IMR-90 (cell line): ENCODE measurements at regions not wholly inside any gene's neighbourhood (a gene's known extent, or its start where the extent isn't known, plus 50 kb on each side); places are given as distances from the start of the nearest gene placed in this dataset.
"Not testable (repeated sequence)": the region's sequence is repeated elsewhere in the genome, so short reads cannot be mapped to it uniquely, and the experiment has no call there.

ENCODE experiments used
- ATAC-seq: fragments of 200-7000 bp; cut with Tn5 transposase; 2 replicates; pipeline ENCODE4 v1.9.1; 2020; ENCODE audit warnings: low read depth, mild to moderate bottlenecking, moderate library complexity
- BruUV-seq: library from RNA; stranded (reverse); fragments of 400-500 nt; replicated peaks from 2 replicates; lab custom pipeline; 2021; lab: Mats Ljungman, UMichigan
- CTCF ChIA-PET: fragments of 300-600 bp; formaldehyde crosslinking; extraction: SDS; loops from one replicate; lab custom pipeline; 2021; ENCODE audit warnings: antibody characterized with exemption; lab: Yijun Ruan, JAX
- POLR2A ChIA-PET: fragments of 300-600 bp; sonication (Branson Sonifier 250); formaldehyde crosslinking; loops from one replicate; lab custom pipeline; 2022; ENCODE audit warnings: antibody characterized with exemption; ENCODE audit not compliant: unreplicated experiment; lab: Charles Lee
- DNase-seq: peaks from one replicate; pipeline ENCODE4 v3.0.0; 2013
- H2AFZ ChIP-seq: replicated peaks from 2 replicates; pipeline ENCODE3; 2013; ENCODE audit warnings: low read length, mild to moderate bottlenecking; ENCODE audit not compliant: poor library complexity
- H2AK5ac ChIP-seq: 2 replicates; pipeline ENCODE4 v1.6.1; 2013; ENCODE audit warnings: low read depth, low read length, inconsistent platforms
- H2AK9ac ChIP-seq: replicated peaks from 2 replicates; pipeline ENCODE3; 2013; ENCODE audit warnings: mild to moderate bottlenecking, low read depth, low read length, moderate library complexity; ENCODE audit not compliant: poor library complexity
- H2BK120ac ChIP-seq: 2 replicates; pipeline ENCODE4 v1.6.1; 2013; ENCODE audit warnings: low read depth, low read length, inconsistent platforms
- H2BK15ac ChIP-seq: 3 replicates; pipeline ENCODE4 v1.6.1; 2013; ENCODE audit warnings: low read depth, low read length, inconsistent platforms
- H2BK20ac ChIP-seq: 2 replicates; pipeline ENCODE4 v1.6.1; 2013; ENCODE audit warnings: low read depth, mild to moderate bottlenecking, inconsistent platforms, low read length, moderate library complexity
- H2BK5ac ChIP-seq: 2 replicates; pipeline ENCODE4 v1.6.1; 2013; ENCODE audit warnings: mild to moderate bottlenecking, low read depth, low read length, inconsistent platforms; ENCODE audit not compliant: poor library complexity, severe bottlenecking
- H3K14ac ChIP-seq: replicated peaks from 2 replicates; pipeline ENCODE4 v1.6.1; 2013; ENCODE audit warnings: low read depth, low read length, inconsistent platforms
- H3K18ac ChIP-seq: 2 replicates; pipeline ENCODE4 v1.6.1; 2013; ENCODE audit warnings: low read depth, low read length, control low read depth
- H3K23ac ChIP-seq: 2 replicates; pipeline ENCODE4 v1.6.1; 2013; ENCODE audit warnings: low read depth, low read length, inconsistent platforms
- H3K27ac ChIP-seq: 2 replicates; pipeline ENCODE4 v1.5.1; 2013; ENCODE audit warnings: mild to moderate bottlenecking, control low read depth, low read length; ENCODE audit not compliant: insufficient read depth
- H3K27me3 ChIP-seq: 2 replicates; pipeline ENCODE4 v1.6.1; 2013; ENCODE audit warnings: low read length; ENCODE audit not compliant: control insufficient read depth, insufficient read depth
- H3K36me3 ChIP-seq: 2 replicates; pipeline ENCODE4 v1.6.1; 2013; ENCODE audit warnings: low read length, mixed read lengths; ENCODE audit not compliant: control insufficient read depth, insufficient read depth
- H3K4ac ChIP-seq: 2 replicates; pipeline ENCODE4 v1.6.1; 2013; ENCODE audit warnings: low read depth, low read length, inconsistent platforms
- H3K4me1 ChIP-seq: 2 replicates; pipeline ENCODE4 v1.6.1; 2013; ENCODE audit warnings: low read length, mixed read lengths; ENCODE audit not compliant: control insufficient read depth, insufficient read depth
- H3K4me2 ChIP-seq: 2 replicates; pipeline ENCODE4 v1.6.1; 2013; ENCODE audit warnings: low read depth, mild to moderate bottlenecking, control low read depth, low read length, moderate library complexity
- H3K4me3 ChIP-seq: 2 replicates; pipeline ENCODE4 v1.5.1; 2013; ENCODE audit warnings: low read depth, mild to moderate bottlenecking, control low read depth, low read length, moderate library complexity; ENCODE audit not compliant: insufficient read depth
- H3K56ac ChIP-seq: 2 replicates; pipeline ENCODE4 v1.6.1; 2013; ENCODE audit warnings: low read length, inconsistent platforms; ENCODE audit not compliant: insufficient read depth; ENCODE audit errors: extremely low read depth
- H3K79me1 ChIP-seq, 2 experiments: 2 replicates each; pipeline ENCODE4 v1.6.1; 2013; ENCODE audit warnings: low read length in 2 of 2, inconsistent platforms in 1 of 2, low read depth in 1 of 2
- H3K9ac ChIP-seq: 2 replicates; pipeline ENCODE4 v1.6.1; 2013; ENCODE audit warnings: low read depth, low read length, control low read depth
- H3K9me1 ChIP-seq: 2 replicates; pipeline ENCODE4 v1.6.1; 2013; ENCODE audit warnings: low read length, inconsistent platforms; ENCODE audit not compliant: insufficient read depth
- H3K9me3 ChIP-seq: 2 replicates; pipeline ENCODE4 v1.6.1; 2013; ENCODE audit warnings: low read length; ENCODE audit not compliant: control insufficient read depth, insufficient read depth
- H4K20me1 ChIP-seq: 2 replicates; pipeline ENCODE4 v1.6.1; 2013; ENCODE audit warnings: low read length, inconsistent platforms; ENCODE audit not compliant: insufficient read depth
- H4K5ac ChIP-seq: 2 replicates; pipeline ENCODE4 v1.6.1; 2013; ENCODE audit warnings: mild to moderate bottlenecking, low read depth, low read length, control low read depth
- H4K8ac ChIP-seq, 2 experiments: 2 replicates each; pipeline ENCODE4 v1.6.1; 2013; ENCODE audit warnings: low read depth in 2 of 2, low read length in 2 of 2, control low read depth in 1 of 2, inconsistent platforms in 1 of 2
- H4K91ac ChIP-seq: 2 replicates; pipeline ENCODE4 v1.6.1; 2013; ENCODE audit warnings: low read depth, low read length, inconsistent platforms; ENCODE audit not compliant: insufficient read depth
- MAFK ChIP-seq: IDR thresholded peaks from 2 replicates; pipeline ENCODE4 v1.6.1; 2012; ENCODE audit warnings: low read depth, low read length, improper control_type of control experiment
- POLR2A ChIP-seq: IDR thresholded peaks from 2 replicates; pipeline ENCODE4 v1.6.1; 2012; ENCODE audit warnings: mild to moderate bottlenecking, low read depth, low read length
- RAD21 ChIP-seq: IDR thresholded peaks from 2 replicates; pipeline ENCODE4 v1.6.1; 2012; ENCODE audit warnings: low read length, improper control_type of control experiment
- RCOR1 ChIP-seq: IDR thresholded peaks from 2 replicates; pipeline ENCODE4 v1.6.1; 2012; ENCODE audit warnings: mild to moderate bottlenecking, low read length, improper control_type of control experiment; ENCODE audit not compliant: insufficient replicate concordance
- SMC3 ChIP-seq: fragments of 150-350 bp; IDR thresholded peaks from 2 replicates; pipeline ENCODE4 v1.6.1; 2016; ENCODE audit warnings: low read depth, mild to moderate bottlenecking, antibody characterized with exemption, low read length, moderate library complexity
- WGBS, 2 experiments: methylation state at CpG; one replicate each; pipeline versions ENCODE4 v1.1.5 to v1.1.7; 2013; ENCODE audit warnings: missing lambda C conversion rate in 2 of 2; ENCODE audit not compliant: insufficient read length in 1 of 2; ENCODE audit errors: extremely low coverage in 2 of 2; 5-methylcytosine and 5-hydroxymethylcytosine counted together
- dilution Hi-C: fragments of 300-500 bp; cut with HindIII; formaldehyde crosslinking; loops from one replicate; pipeline ENCODE4 v1.14.3; 2018; ENCODE audit warnings: low sequenced_read_pairs; ENCODE audit not compliant: unreplicated experiment
- in situ Hi-C: fragments of 300-500 bp; cut with MboI; formaldehyde crosslinking; loops from 3 replicates; pipeline ENCODE4 v1.14.3; 2019; ENCODE audit warnings: low sequenced_read_pairs, inconsistent platforms, mixed read lengths
- intact Hi-C: fragments of 100-400 bp; cut with micrococcal nuclease; formaldehyde crosslinking; loops from 2 replicates; pipeline ENCODE4 v1.10.0; 2022
- TF ChIP-seq, protein P1 (sequence below): fragments of 150-350 bp; IDR thresholded peaks from 2 replicates; pipeline ENCODE4 v1.6.1; 2017; ENCODE audit warnings: mild to moderate bottlenecking, antibody characterized with exemption, low read length, low read depth

- Histone ChIP-seq H3K4ac (no peak overlapping the region), H2BK15ac (no peak overlapping the region), H4K8ac (no peak overlapping the region), H3K18ac (no peak overlapping the region), H2BK120ac (no peak overlapping the region), H3K4me3 (no peak overlapping the region), H3K36me3 (no peaks in the 10 kb centered on the region), H4K20me1 (no peaks in the 10 kb centered on the region), H3K9me1 (0 out of 2 replicates have a peak, but pooled peaks cover 2% of the 10 kb centered on the region), H3K23ac (no peak overlapping the region), H3K9ac (no peak overlapping the region), H3K4me2 (no peak overlapping the region), H3K56ac (no peak overlapping the region), H3K9me3 (no peaks in the 10 kb centered on the region), H2BK5ac (no peak overlapping the region), H3K4me1 (peaks cover 2% of the 10 kb centered on the region; the same call in 1 of the 2 replicates), H2AFZ (no peak overlapping the region), H3K27me3 (no peaks in the 10 kb centered on the region), H4K91ac (no peak overlapping the region), H2AK5ac (no peak overlapping the region), H3K79me1 (no peaks in the 10 kb centered on the region), H3K27ac (no peak overlapping the region), H4K5ac (no peak overlapping the region), H3K14ac (no peak overlapping the region), H2BK20ac (no peak overlapping the region), H2AK9ac (no peak overlapping the region)
- ChIA-PET POLR2A (no interaction called here), CTCF (interaction anchor here (1.0 kb wide), 1 partner anchor 9 kb away, joined by 3 read pairs; no protein-coding TSS in a partner anchor)
- DNase-seq: no peak
- ATAC-seq: no peak
- no CpG with 5 or more reads among the region's 2 CpGs for WGBS, 2 experiments
- 0 out of 2 replicates have a peak, but pooled peaks have one; percentile 20 for TF ChIP-seq MAFK
- no peak for TF ChIP-seq RAD21
- TF ChIP-seq, protein P1, sequence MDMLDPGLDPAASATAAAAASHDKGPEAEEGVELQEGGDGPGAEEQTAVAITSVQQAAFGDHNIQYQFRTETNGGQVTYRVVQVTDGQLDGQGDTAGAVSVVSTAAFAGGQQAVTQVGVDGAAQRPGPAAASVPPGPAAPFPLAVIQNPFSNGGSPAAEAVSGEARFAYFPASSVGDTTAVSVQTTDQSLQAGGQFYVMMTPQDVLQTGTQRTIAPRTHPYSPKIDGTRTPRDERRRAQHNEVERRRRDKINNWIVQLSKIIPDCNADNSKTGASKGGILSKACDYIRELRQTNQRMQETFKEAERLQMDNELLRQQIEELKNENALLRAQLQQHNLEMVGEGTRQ: no peak
- no peak for TF ChIP-seq POLR2A
- no peak for TF ChIP-seq RCOR1
- no peak for TF ChIP-seq SMC3
- BruUV-seq: no TSS peak
- dilution Hi-C loops (no loop called here), intact Hi-C loops (no loop called here), in situ Hi-C loops (no loop called here)
Observed at GRCh38 chr3:153277029-153277428, 115.0 kb downstream of the RAP2B start.

DNA sequence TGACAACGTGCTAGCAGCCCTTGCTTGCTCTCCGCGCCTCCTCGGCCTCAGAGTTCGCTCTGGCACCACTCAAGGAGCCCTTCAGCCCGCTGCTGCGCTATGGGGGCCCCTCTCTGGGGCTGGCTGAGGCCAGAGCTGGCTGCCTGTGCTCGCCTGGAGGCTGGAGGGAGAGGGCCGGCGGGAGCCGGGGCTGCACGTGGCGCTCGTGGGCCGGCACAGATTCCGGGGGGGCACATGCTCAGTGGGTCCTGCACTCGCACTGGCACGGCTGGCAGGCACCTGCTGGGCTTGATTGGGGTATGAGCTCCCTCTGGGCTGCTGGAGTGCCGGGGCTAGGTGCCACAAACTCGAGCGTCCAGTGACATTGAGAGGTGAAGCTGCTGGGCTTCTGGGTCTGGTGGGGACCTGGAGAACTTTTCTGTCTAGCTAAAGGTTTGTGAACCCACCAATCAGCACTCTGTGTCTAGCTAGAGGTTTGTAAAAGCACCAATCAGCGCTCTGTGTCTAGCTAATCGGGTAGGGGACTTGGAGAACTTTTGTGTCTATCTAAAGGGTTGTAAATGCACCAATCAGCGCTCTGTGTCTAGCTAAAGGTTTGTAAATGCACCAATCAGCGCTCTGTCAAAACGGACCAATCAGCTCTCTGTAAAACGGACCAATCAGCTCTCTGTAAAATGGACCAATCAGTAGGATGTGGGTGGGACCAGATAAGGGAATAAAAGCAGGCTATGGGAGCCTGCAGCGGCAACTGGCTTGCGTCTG, 119.4 kb downstream of the RAP2B start:
- H3K27ac ChIP-seq, H3K36me3 ChIP-seq, POLR2A ChIA-PET, DNase-seq, H3K9me1 ChIP-seq, H3K14ac ChIP-seq, H3K4me1 ChIP-seq, H4K20me1 ChIP-seq, H2AK9ac ChIP-seq, H3K4me2 ChIP-seq, H4K5ac ChIP-seq, H4K8ac ChIP-seq, H3K27me3 ChIP-seq, H2BK5ac ChIP-seq, BruUV-seq, H2BK20ac ChIP-seq, H3K18ac ChIP-seq, CTCF ChIA-PET, H3K56ac ChIP-seq, H2BK15ac ChIP-seq, H3K9ac ChIP-seq, H3K23ac ChIP-seq, H2AK5ac ChIP-seq, ATAC-seq, H3K79me1 ChIP-seq, H3K4me3 ChIP-seq, H3K4ac ChIP-seq, H3K9me3 ChIP-seq, H2BK120ac ChIP-seq, H4K91ac ChIP-seq, dilution Hi-C loops: not testable (repeated sequence)
- 95% methylated on average over 7 of the region's 29 CpGs; no CpG with 5 or more reads in 1 of the 2 experiments for WGBS, 2 experiments
- H2AFZ ChIP-seq: peak overlapping the region; percentile 52
- in situ Hi-C loops (loop anchor here (10.0 kb wide), 1 partner anchor 117 kb away; the partner anchor contains the start of gene RAP2B), intact Hi-C loops (loop anchor here (5.0 kb wide), 1 partner anchor 34 kb away; no protein-coding TSS in a partner anchor)
